Astrocyte (in vitro differentiated cells and primary cell): ENCODE measurements at regions not wholly inside any gene's neighbourhood (a gene's known extent, or its start where the extent isn't known, plus 50 kb on each side); places are given as distances from the start of the nearest gene placed in this dataset.

ENCODE experiments used
- CTCF ChIP-seq: IDR thresholded peaks from 2 replicates; pipeline ENCODE4 v1.5.1; 2011; ENCODE audit warnings: low read depth, mild to moderate bottlenecking, inconsistent platforms, low read length, moderate library complexity; ENCODE audit not compliant: insufficient read depth
- EZH2 ChIP-seq: IDR thresholded peaks from 2 replicates; pipeline ENCODE4 v1.6.1; 2012; ENCODE audit warnings: mild to moderate bottlenecking, low read length, inconsistent platforms; ENCODE audit not compliant: insufficient read depth

DNA sequence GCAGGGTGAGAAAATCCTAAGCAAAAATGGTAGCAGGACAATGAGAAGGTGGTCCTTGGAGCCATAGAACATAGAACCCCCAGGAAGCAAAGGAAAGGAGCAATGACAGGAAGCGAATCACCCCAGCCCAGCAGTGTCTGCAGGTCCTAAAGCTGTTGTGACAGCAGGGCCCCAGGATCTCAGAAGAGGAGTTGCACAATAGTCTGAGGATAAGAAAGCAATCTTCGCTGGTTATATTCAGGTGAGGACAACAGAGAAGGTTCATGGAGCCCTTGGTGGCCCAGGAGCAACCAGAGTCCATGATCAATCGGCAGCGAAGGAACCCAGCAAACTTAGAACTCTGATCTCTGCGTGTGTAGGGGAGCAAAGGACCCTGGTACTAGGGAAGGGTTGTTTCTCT is 234.8 kb upstream of the IRX2 start:
- no peak for TF ChIP-seq CTCF
- TF ChIP-seq EZH2, result no peak
